HG03159 (cell line): ENCODE measurements at regions not wholly inside any gene's neighbourhood (a gene's known extent, or its start where the extent isn't known, plus 50 kb on each side); places are given as distances from the start of the nearest gene placed in this dataset.
"Not testable (repeated sequence)": the region's sequence is repeated elsewhere in the genome, so short reads cannot be mapped to it uniquely, and the experiment has no call there.

Source experiments
- ATAC-seq: cut with Tn5 transposase; IDR thresholded peaks from one replicate; pipeline ENCODE4 v1.9.1; 2021; ENCODE audit warnings: mild to moderate bottlenecking, moderate library complexity; ENCODE audit not compliant: unreplicated experiment

DNA sequence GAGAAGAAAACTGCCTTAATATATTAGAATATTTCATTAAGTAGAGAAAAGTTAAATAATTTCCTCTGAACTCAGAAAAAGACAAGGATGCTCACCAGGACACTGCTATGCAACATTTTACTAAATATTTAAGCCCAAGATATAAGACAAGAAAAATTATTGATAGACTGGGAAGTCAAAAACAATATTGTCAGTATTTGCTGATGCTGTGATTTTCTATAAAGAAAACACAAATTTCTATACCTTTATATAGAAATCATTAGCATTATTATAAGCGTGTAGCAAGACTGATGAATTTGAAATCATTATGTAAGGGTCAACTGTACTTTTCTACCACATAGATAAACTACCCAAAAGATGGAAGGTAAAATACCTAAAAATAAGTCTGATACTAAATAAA, 451.0 kb downstream of the RNF144A start:
- ATAC-seq = no peak

DNA sequence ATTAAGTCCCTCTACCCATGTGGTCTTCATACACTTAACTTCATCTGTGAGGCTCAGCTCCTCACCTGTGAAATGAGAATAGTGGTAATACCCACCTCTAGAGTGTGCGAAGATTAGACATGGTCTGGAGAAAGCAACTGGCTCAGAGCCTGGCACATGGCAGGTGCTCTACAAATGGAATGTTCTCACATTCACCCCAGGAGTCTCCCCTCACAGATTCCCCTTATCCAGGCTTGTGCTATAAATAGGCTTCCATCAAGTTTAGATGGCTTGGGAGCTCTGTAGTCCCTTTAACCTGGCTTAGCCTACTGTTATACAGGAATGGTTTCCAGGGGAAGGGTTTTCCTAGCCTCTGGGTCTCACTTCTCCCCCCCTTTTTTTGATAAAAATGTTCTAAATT, 455.9 kb downstream of the RNF144A start:
- ATAC-seq = no peak

DNA sequence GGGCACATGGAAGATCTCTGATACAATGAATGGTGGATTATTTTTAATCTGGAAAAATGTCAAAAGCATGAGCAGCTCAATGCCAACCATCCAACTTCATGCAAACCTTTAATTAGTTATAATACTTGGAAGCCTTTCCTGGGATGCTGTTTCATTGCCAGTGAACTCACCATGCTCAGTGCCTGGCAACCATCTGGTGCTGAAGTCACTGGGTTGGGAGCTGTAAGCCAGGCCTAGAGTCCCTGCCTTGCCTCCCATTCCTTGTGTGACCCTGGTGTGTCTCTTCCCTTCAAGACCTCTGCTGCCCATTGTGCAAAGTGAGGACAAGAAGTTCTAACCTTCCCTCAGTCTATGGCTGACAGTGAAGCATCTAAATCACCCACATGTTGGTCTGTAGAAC, 458.7 kb downstream of the RNF144A start:
- ATAC-seq = no peak

DNA sequence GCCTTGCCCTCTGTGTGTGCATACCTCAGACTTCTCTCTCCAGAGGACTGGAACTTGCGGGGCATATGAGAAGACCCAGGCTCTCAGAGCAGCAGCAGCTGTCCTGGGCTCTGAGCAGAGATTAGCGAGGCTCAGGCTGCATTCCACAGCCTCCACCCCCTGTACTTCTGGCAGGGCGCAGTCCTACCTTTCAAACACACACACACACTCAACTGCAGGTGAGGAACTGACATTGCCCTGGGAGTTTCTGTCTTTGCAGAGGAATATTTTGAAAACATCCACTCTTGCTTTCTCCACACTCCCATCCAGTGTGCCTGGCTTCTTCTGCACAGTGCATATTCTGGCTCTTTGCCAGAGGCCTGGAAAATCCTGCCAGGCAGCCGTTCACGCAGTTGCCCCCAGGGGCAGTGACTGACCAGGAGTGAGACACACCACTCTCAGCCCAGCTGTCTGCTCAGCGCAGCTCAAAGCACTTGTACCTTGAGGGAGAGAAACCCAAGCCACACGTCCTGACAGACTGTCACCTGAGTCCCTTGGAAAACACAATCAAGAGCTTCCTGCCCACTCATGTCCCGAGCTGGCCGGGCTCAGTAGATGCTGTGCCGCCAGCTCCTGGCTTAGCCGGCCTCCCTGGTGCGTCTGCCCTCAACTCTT, 460.8 kb downstream of the RNF144A start:
- no peak for ATAC-seq

DNA sequence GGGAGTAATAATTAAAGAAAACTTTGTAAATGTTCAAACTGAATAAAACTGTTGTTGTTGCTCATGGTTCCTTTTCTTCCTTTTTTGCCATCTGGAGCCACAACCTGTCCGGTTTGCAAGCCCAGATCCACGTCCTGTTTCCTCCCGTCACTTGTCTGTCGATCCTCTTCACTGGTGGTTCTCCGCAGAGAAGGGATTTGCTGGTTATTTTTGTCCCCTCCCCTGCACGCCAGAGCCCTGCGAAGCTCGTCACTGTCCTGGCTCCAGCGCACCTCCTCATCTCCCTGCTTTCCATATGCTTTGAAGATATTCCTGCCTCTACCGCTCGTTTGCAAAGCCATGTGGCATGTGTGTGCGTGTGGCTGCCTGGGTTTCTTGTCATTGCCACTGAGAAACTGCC, 461.4 kb downstream of the RNF144A start:
- ATAC-seq = no peak

DNA sequence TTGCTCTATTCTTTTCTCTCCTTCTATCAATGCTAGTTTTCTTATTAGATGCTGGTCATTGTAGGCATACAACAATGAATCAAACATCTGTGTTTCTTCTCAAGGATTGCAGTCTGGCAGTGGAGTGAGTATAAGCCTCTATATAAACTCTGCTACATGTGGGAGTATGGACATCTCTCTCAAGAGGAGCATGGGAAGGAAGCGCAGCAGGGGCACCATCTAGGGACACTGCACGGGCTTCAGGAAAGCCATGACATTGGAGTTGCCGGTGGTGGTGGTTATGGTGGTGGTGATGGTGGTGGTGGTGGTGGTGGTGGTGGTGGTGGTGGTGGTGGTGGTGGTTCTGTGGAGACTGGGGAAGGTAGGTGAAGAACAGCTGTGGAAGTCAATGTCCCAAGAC, 462.6 kb downstream of the RNF144A start:
- ATAC-seq = no peak

DNA sequence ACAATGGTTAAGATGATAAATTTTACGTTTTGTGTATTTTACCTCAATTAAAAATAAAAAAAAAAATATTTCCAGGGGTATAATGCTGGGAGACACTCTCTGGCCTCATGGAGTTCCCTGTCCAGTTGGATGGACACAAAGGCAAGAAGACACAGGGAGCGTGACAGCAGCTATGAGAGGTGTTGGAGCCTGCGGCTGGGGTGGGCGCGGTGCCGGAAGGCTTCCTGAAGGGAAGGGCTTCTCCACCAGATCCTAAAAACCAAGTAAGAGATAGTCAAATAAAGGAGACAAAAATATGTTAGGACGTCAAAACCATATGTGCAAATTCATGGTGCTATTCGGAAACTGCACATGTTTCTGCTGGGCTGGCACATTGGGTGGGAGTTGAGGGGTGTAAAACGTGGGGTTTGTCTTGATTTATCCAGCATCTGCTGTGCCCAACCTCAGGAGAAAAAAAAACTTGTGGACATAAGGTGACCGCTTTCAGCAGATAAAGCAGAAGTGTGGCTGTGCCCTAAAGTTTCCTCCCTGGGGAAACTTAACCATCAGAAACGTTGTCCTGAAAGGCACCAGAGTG, 467.6 kb downstream of the RNF144A start:
- no peak for ATAC-seq

DNA sequence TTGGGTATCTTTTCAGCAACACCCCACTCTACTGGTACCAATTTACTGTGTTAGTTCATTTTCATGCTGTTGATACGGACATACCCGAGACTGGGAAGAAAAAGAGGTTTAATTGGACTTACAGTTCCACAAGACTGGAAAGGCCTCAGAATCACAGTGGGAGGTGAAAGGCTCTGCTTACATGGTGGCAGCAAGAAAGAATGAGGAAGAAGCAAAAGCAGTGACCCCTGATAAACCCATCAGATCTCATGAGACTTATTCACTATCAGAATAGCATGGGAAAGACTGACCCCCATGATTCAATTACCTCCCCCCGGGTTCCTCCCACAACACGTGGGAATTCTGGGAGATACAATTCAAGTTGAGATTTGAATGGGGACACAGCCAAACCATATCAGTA, 473.1 kb downstream of the RNF144A start:
- not testable (repeated sequence) for ATAC-seq

DNA sequence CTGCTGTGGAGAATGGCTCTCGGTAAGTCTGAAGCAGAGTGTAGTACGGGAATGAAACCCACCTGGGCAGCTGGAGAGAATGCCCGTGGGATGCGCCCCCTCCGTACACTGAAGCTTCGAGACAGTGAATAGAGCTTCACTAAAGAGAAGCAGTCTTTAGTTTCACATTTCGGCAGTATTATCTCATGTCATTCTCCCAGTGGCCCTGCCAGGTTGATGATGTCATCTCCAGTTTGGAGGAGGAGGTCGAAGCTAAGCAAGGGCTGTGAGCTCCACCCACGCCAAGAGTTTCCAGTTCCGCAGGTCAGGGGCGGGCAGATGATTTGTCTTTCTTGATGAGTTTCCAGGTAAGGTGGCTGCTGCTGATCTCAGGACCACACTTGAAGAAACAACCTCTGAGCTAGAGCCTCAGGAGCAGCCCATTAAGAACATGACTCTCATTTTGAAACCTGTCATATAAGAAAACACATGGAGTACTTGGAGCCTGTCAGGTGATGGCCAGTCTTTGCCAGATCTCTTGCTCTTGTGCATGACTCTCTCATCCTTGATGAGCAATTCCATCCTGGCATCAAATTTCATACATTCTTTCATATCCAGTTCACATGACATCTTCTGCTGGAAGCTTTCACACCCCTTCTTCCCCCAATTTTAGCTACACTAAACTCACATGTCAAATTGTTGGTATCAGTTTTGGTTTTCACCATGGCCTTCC, 475.0 kb downstream of the RNF144A start:
- no peak for ATAC-seq

DNA sequence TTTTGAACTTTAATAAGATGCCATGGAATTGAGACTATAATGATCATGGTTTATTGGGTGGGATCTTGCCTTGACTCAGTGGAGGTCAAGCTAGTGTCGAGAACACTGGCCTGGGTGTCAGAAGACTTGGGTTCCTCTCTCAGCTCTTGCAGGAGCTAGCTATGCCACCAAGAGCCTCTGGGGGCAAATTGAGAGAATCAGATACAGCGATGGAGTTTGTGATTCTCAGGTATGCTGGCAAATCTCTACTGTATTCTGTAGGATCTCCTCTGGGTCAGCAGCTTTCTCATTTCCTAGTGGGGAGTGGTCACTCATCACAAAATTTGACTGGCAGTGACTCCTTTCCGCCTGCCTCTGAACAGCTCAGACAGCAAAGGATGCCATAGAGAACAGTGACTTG, 477.0 kb downstream of the RNF144A start:
- ATAC-seq = no peak

DNA sequence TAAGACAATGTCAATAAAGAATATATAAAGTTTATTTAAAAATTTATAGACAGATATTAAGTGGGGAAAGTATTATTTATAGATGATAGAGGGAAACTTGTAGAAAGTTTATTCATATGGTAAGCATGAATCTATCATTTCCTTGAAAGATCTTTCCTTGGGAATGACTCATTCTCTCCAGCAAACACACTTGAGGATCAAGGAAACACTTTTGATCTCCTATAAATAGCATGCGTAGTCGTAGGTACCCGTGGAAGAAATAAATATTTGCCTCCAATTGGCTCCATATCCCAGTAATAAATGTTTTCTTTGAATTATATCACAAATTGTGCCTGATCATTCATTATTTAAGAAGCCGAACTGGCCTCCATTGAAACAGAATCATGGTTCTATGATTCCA, 483.4 kb downstream of the RNF144A start:
- no peak for ATAC-seq

DNA sequence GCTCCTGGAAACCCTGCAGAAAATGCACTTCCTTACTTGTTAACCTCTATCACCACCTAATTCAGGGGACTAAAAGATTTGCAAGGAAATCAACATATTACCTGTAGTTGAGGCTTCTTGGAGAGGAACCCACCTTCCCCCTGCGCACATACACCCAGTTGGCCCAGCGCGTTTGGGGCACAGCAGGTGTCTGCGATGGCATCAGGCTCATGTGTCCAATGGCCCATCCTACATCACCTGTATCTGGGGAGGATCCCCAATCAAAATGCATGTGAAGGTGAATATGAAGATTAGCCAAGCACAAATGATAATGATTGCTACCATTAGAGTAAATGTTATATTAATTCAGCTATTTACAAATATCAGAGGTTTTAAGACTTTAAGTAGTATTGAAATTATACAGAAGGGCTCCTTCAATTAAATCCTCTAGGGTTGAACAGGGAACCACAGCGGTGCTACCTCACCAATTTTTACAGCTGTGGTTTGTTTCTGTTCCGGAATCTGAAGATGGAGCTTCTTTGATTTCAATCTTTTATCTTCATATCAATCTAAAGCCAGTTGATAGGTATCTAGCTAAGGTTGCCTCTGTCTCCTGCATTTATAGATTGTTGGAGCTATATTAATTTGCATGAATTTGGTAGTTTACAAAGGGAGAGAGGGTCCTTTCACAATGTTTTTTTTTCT, 486.0 kb downstream of the RNF144A start:
- no peak for ATAC-seq

DNA sequence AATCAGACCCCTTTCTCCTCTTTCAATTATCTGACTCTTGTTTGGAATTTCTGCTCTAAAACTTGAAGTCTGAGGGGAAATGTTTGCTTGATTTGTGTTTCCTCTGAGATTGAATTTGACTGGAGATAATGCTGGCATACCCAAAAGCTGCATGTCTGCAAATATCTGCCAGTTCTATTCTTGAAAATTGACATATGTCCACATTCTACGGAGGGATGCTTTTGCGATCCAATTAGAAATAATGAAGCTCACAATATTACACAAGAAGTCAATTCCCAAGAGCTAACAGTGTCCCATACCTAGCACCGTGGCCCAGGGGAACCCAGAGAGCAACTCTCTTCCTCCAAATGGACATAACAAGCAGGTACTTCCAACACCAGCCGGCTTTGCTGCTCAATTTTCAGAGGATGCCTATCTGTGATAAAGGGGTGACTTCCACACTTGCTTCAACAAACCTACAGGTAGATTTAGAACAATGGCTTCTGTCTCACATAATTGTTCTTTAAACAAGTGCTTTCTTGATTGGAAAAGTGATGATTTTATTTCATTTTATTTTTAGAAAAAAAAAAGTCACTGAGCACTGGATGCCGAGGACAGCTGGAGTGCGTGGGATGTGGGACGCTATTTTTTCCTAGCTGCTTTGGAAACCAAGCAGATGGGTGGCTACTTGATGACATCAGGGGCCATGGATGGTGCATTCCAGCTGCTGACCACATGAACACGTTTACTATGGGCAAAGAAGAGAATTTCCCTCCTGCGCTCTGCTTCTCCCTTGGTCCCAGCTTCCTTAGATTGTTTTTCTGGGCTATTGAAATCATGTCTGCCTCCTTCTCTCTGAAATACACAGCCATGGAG, 488.9 kb downstream of the RNF144A start:
- no peak for ATAC-seq

DNA sequence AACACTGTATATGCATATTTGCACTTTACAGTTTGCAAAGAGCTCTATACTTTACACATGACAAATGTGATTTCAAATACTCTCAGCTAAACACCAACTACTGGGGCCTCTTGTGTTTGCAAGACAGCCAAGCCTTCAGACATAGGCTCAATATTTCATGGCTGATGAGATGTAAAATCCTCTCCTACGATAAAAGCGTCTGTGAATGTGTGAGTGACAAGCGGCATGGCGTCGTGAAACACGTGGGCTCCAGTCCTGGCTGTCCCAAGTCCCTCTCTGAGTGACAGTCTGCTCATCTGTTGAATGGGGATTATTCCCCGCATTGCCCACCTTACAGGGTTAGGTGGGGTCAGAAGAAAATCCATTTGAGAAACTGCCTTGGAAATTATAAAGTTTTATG, 489.8 kb downstream of the RNF144A start:
- ATAC-seq = no peak

DNA sequence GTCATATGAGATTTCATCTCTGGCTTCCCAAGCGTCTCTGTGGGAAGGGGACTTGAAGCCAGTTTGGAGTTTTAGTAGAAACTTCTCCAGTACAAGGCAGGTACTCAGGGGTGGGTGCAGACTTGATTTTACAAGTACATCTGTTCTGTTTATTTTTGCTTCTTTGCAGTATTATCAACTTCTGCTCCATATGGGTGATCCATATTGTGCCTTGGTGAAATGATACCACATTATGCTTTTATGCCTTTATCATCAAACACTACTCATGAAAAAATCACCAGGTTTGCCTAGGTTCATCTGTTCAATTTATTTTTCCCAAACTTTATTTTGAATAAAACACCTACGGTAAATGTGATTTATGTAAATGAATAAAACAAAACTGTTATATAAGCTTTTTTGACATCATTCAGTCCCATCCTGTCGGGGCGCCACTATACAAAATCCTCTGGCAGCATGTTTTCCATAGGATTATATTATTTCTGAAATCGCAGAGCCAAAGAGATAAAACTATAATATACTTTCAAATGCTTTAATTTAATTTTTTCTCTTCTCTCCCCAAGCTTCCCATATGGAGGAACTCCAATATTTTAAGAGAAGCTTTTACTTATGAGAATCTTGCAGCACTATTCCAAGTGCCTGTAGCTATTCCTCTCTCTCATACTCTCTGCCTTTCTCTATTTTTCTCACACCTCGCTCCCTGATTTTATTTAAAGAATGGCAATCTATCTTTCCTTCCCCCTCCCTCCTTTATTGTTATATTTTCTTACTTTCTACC, 490.9 kb downstream of the RNF144A start:
- no peak for ATAC-seq

DNA sequence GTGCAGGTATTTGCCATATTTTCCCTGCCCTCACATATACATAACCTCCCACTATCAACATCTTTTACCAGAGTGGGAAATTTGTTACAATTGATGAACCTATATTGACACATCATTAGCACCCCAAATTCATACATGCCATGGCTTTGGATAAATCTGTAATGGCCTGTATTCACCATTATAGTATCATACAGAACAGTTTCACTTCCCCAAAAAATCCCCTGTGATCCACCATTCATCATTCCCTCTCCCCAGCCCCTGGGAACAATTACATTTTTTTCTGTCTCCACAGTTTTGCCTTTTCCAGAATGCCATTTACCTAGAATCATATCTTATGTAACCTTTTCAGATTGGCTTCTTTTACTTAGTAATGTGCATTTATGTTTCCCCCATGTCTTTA, 494.5 kb downstream of the RNF144A start:
- ATAC-seq = no peak

DNA sequence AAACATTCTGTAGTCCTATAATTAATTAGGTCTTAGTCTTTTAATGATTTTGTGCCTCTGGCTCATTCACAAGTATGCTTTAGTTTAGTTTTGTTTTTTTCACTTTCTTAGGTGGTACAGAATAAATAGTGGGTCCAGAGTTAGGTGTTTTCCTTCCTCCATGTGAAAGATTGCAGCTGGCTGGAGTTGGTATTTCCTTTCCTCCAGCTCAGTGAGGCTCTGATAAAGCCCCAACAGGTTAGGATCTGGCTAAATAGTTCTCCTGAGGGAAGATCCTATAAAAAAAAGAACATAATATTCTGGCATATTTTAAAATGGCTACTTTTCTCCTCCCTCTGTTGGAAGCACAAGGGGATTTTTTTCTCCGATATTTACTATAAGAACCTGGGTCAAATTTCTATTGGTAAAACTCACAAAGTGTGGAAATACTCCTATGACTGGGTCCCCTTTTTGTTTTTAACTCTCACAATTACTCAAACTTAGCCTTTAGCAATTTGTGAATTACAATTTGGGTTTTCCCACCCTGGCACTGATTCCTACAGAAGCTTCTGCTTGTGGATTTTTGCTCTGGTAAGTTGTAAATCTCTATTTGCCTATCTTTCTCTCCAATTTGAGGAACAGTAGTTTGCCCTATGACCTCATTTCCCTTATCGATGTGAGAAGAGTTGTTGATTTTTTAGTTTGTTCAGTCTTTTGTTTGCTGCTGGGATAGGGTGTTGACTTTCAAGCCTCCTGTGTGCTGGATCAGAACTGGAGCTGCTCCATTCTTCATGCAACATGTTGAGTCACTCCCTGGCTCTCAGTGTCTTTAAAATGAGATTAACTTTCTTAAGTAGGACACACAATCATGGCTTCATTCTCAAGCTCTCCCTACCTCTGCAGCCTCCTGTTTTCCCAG, 500.9 kb downstream of the RNF144A start:
- ATAC-seq = no peak

DNA sequence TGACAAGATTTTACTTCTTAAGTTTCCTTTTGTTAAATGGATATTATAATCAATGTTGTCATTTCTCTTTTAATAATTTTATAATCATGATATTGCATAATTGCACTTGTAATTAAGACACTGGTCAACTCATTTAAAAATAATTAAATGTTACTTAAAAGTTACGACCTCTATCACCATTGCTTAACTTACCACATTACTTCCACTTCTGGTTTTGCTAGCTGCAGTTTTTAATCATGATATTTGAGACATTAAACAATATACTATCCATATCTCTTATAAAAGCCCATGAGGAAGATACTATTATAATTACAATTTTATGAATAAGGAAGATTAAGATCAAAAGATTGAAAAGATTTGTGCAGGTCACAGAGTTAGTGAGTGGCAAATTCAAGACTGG, 502.0 kb downstream of the RNF144A start:
- ATAC-seq = no peak

DNA sequence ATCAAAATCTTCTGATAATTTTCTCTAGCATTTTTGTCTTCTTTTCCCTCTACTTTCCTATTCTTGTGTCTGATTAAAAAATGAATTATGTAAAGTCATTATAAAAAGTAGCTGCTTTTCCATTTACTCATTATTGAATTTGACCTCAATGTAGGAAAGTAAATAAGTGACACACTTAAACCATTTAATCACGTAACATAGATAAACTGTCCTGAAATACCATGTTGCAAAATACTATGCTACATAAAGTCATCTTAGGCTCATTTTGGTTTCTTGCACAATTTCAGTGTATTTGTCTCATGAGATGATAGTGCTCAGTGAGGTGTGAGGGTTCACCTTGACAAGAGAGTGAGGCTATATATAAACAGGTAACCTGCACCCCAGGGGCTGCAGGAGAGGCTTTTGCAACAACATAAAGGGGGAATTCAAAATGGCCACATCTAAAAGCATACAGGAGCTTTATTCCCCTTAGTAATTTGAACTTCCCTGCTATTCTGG, 502.7 kb downstream of the RNF144A start:
- no peak for ATAC-seq
